H1 (cell line): ENCODE measurements at regions not wholly inside any gene's neighbourhood (a gene's known extent, or its start where the extent isn't known, plus 50 kb on each side); places are given as distances from the start of the nearest gene placed in this dataset.

Experiments
- TAF1 ChIP-seq: IDR thresholded peaks from 2 replicates; pipeline ENCODE4 v1.6.1; 2011; ENCODE audit warnings: mild to moderate bottlenecking, low read depth, low read length

- TF ChIP-seq TAF1 = no peak
These were observed 66.5 kb upstream of the LY86 start (continued) for GRCh38 chr6:6521961-6522482.
